Uterus (tissue), 3 donors: ENCODE measurements at regions not wholly inside any gene's neighbourhood (a gene's known extent, or its start where the extent isn't known, plus 50 kb on each side); places are given as distances from the start of the nearest gene placed in this dataset.

Experiments used
- DNase-seq, 2 donors: peaks; one replicate each; pipeline ENCODE4 v3.0.0-alpha.2; 2019 to 2020
- H3K27ac ChIP-seq, 2 donors: fragments of 200-600 bp; sonication (generic); 1 replicate in 1 of 2; 2 replicates in 1 of 2; pipeline ENCODE4 v1.5.1; 2016 to 2018
- H3K27me3 ChIP-seq, 2 donors: fragments of 200-600 bp; sonication (generic); one replicate each; pipeline ENCODE4 v1.5.1; 2018 to 2019; ENCODE audit warnings: control low read depth in 1 of 2
- H3K36me3 ChIP-seq, 2 donors: fragments of 200-600 bp; sonication (generic); one replicate each; pipeline ENCODE4 v1.5.1; 2019; ENCODE audit warnings: control low read depth in 1 of 2
- H3K4me1 ChIP-seq, 2 donors: fragments of 200-600 bp; sonication (generic); one replicate each; pipeline ENCODE4 v1.5.1; 2018 to 2019; ENCODE audit warnings: control low read depth in 1 of 2
- H3K4me3 ChIP-seq, 2 donors: fragments of 200-600 bp; sonication (generic); 1 replicate in 1 of 2; 2 replicates in 1 of 2; pipeline ENCODE4 v1.5.1; 2018 to 2019; ENCODE audit warnings: mild to moderate bottlenecking in 1 of 2
- H3K9me3 ChIP-seq, 2 donors: fragments of 200-600 bp; sonication (generic); one replicate each; pipeline ENCODE4 v1.5.1; 2019; ENCODE audit warnings: control low read depth in 1 of 2
- CTCF ChIP-seq, 4 experiments: fragments of 200-600 bp in 2 of 4; fragments of 450-650 bp in 2 of 4; sonication (generic) in 2 of 4; IDR thresholded peaks; one replicate each; pipeline ENCODE4 v1.5.1; 2016 to 2019; ENCODE audit warnings: antibody characterized with exemption in 4 of 4, mild to moderate bottlenecking in 2 of 4, moderate library complexity in 1 of 4
- POLR2A ChIP-seq, 2 donors: fragments of 450-650 bp; IDR thresholded peaks; one replicate each; pipeline ENCODE4 v1.6.1; 2016; ENCODE audit warnings: antibody characterized with exemption in 2 of 2, mild to moderate bottlenecking in 1 of 2, moderate library complexity in 1 of 2
- intact Hi-C: fragments of 100-400 bp; cut with DNase I; formaldehyde crosslinking; loops from one replicate; pipeline ENCODE4 v1.15.1; 2023; ENCODE audit warnings: low total_unique reads
- donor health status: DM: yes; HTN: yes; CAD: no.

GRCh38 chr13:79874396-79875360, 393.7 kb downstream of the NDFIP2 start:
- Histone ChIP-seq H3K36me3 (no peaks in the 10 kb centered on the region), H3K4me1 (no peaks in the 10 kb centered on the region), H3K27ac (no peak overlapping the region), H3K27me3 (no peaks in the 10 kb centered on the region), H3K4me3 (no peak overlapping the region), H3K9me3 (no peaks in the 10 kb centered on the region)
- TF ChIP-seq CTCF (IDR thresholded peaks at IDR 0.05), result no peak
- TF ChIP-seq POLR2A (IDR thresholded peaks at IDR 0.05), result no peak
- intact Hi-C loops, result no loop called here
- DNase-seq, result no peak

DNA sequence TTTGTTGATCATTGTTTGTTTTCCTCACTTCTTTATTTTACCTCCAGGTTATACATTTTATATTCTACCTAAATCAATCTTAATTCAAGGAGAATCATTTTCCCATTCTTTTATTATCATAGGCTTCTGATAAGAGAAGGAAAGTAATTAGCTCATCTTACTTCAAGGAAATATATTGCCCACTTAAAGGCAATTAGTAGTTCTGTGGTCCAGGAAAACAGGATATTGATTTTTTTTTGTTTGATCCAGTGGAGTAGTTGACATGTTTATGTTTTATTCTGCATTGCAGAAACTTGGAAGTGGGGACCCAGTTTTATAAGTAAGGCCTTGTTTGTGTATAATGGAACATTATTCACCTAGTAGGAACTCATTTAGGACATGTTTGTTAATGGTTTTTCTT, 390.6 kb downstream of the NDFIP2 start:
- intact Hi-C loops, result no loop called here
- no peak for DNase-seq
- H3K9me3 ChIP-seq, result no peaks in the 10 kb centered on the region
- TF ChIP-seq POLR2A (IDR thresholded peaks at IDR 0.05) (no peak), CTCF (IDR thresholded peaks at IDR 0.05) (no peak)
- no peak overlapping the region for H3K4me3 ChIP-seq
- no peak overlapping the region for H3K27ac ChIP-seq
- no peaks in the 10 kb centered on the region for H3K36me3 ChIP-seq
- no peaks in the 10 kb centered on the region for H3K4me1 ChIP-seq
- no peaks in the 10 kb centered on the region for H3K27me3 ChIP-seq

DNA sequence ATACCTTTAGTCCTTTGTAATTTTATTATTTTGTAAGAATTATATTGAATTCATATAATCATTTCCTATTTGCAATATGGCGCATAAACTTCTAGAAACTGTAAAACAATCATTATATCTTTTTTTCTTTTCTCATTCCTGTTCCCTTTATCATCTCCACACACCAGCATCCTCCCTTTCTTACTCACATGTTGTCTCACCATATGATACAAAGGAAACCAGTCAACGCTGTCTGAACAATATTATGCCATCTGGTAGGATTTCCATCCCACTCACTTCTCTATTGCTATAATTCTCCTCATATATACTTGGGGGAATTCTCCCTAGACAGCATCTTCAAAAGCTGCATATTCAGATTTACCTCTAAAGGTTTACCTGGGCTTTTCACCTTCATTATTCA, 389.8 kb downstream of the NDFIP2 start:
- TF ChIP-seq CTCF (IDR thresholded peaks at IDR 0.05) (no peak), POLR2A (IDR thresholded peaks at IDR 0.05) (no peak)
- H3K36me3 ChIP-seq, result no peaks in the 10 kb centered on the region
- H3K27me3 ChIP-seq, result no peaks in the 10 kb centered on the region
- H3K27ac ChIP-seq, result no peak overlapping the region
- no peak for DNase-seq
- intact Hi-C loops, result no loop called here
- H3K9me3 ChIP-seq, result no peaks in the 10 kb centered on the region
- H3K4me3 ChIP-seq, result no peak overlapping the region
- H3K4me1 ChIP-seq, result no peaks in the 10 kb centered on the region

- TF ChIP-seq POLR2A (IDR thresholded peaks at IDR 0.05) (no peak), CTCF (IDR thresholded peaks at IDR 0.05) (no peak)
- no peak for DNase-seq
- H3K9me3 ChIP-seq, result no peaks in the 10 kb centered on the region
- H3K4me3 ChIP-seq, result no peak overlapping the region
- no peak overlapping the region for H3K27ac ChIP-seq
- intact Hi-C loops, result no loop called here
- H3K36me3 ChIP-seq, result no peaks in the 10 kb centered on the region
- H3K27me3 ChIP-seq, result no peaks in the 10 kb centered on the region
- H3K4me1 ChIP-seq, result no peaks in the 10 kb centered on the region
Measured at GRCh38 chr13:79870123-79870522, 389.2 kb downstream of the NDFIP2 start.

DNA sequence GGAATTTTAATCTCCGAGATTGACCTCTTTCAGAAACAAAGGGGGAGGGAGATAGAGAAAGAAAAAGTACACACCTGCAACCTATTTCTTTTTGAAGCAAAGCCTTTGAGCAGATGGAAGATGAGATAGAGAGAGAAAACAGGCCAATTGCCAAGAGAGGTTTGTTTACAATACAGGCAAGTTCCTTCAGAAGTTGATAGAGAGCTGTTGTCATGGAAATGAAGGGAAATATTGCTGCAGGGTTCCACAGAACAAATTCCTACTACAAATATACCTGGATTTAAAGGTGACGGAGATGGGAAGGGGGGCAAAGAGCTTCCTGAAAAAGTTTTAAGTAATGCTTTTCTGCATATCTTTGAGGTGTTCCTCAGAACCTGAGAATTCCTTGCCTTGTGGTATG, 388.4 kb downstream of the NDFIP2 start:
- Histone ChIP-seq H3K9me3 (no peaks in the 10 kb centered on the region), H3K4me1 (no peaks in the 10 kb centered on the region), H3K4me3 (no peak overlapping the region), H3K27ac (no peak overlapping the region), H3K27me3 (no peaks in the 10 kb centered on the region), H3K36me3 (no peaks in the 10 kb centered on the region)
- DNase-seq, result no peak
- intact Hi-C loops, result no loop called here
- TF ChIP-seq CTCF (IDR thresholded peaks at IDR 0.05) (no peak), POLR2A (IDR thresholded peaks at IDR 0.05) (no peak)
